PC-3 (cell line): ENCODE measurements at regions not wholly inside any gene's neighbourhood (a gene's known extent, or its start where the extent isn't known, plus 50 kb on each side); places are given as distances from the start of the nearest gene placed in this dataset.
"Not testable (repeated sequence)": the region's sequence is repeated elsewhere in the genome, so short reads cannot be mapped to it uniquely, and the experiment has no call there.

ENCODE experiments used
- ATAC-seq: fragments of 200-7000 bp; cut with Tn5 transposase; 2 replicates; pipeline ENCODE4 v1.9.1; 2020; ENCODE audit warnings: mild to moderate bottlenecking, moderate library complexity
- BruUV-seq: library from RNA; stranded (reverse); fragments of 400-500 nt; replicated peaks from 2 replicates; lab custom pipeline; 2021; lab: Mats Ljungman, UMichigan
- CTCF ChIA-PET: fragments of 300-600 bp; sonication (Branson Sonifier 250); formaldehyde crosslinking; loops from one replicate; lab custom pipeline; 2022; ENCODE audit warnings: antibody characterized with exemption; lab: Charles Lee
- POLR2A ChIA-PET: fragments of 300-600 bp; sonication (Branson Sonifier 250); formaldehyde crosslinking; loops from one replicate; lab custom pipeline; 2022; ENCODE audit warnings: antibody characterized with exemption; ENCODE audit not compliant: unreplicated experiment; lab: Charles Lee
- DNase-seq: peaks from one replicate; pipeline ENCODE4 v3.0.0-alpha.2; 2015
- H2AFZ ChIP-seq: fragments of 300-600 bp; sonication (generic); 2 replicates; pipeline ENCODE4 v1.6.0; 2016; ENCODE audit warnings: antibody characterized with exemption, low read length
- H3F3A ChIP-seq: fragments of 300-600 bp; sonication (generic); one replicate; pipeline ENCODE4 v1.6.0; 2017; ENCODE audit warnings: antibody characterized with exemption, low read length, control low read depth, mild to moderate bottlenecking; ENCODE audit not compliant: unreplicated experiment
- H3K27ac ChIP-seq: fragments of 300-600 bp; sonication (generic); 2 replicates; pipeline ENCODE4 v1.5.1; 2016; ENCODE audit warnings: mild to moderate bottlenecking, low read length
- H3K27me3 ChIP-seq: fragments of 300-600 bp; sonication (generic); 2 replicates; pipeline ENCODE4 v1.6.1; 2016; ENCODE audit warnings: low read length, mixed read lengths
- H3K36me3 ChIP-seq: fragments of 300-600 bp; sonication (generic); 2 replicates; pipeline ENCODE4 v1.6.1; 2016; ENCODE audit warnings: low read depth, mixed run types, low read length, mixed read lengths
- H3K4me1 ChIP-seq: fragments of 300-600 bp; sonication (generic); 2 replicates; pipeline ENCODE4 v1.5.1; 2016; ENCODE audit warnings: low read length; ENCODE audit not compliant: insufficient read depth
- H3K4me2 ChIP-seq: fragments of 300-600 bp; sonication (generic); 2 replicates; pipeline ENCODE4 v1.6.0; 2016; ENCODE audit warnings: low read length
- H3K4me3 ChIP-seq: fragments of 300-600 bp; sonication (generic); 2 replicates; pipeline ENCODE4 v1.5.1; 2016; ENCODE audit warnings: mild to moderate bottlenecking, low read length, mixed read lengths
- H3K79me2 ChIP-seq: fragments of 300-600 bp; sonication (generic); 2 replicates; pipeline ENCODE4 v1.6.1; 2017; ENCODE audit warnings: low read length, mixed read lengths
- H3K9ac ChIP-seq: fragments of 300-600 bp; sonication (generic); 2 replicates; pipeline ENCODE4 v1.6.0; 2016; ENCODE audit warnings: mild to moderate bottlenecking, low read length
- H3K9me2 ChIP-seq: fragments of 300-600 bp; sonication (generic); replicated peaks from 2 replicates; pipeline ENCODE4 v1.6.1; 2016; ENCODE audit warnings: mixed run types, low read length, mixed read lengths
- H3K9me3 ChIP-seq: fragments of 300-600 bp; sonication (generic); 2 replicates; pipeline ENCODE4 v1.6.1; 2016; ENCODE audit warnings: low read length, mixed read lengths
- H4K20me1 ChIP-seq: fragments of 300-600 bp; sonication (generic); 2 replicates; pipeline ENCODE4 v1.6.1; 2016; ENCODE audit warnings: low read length, mixed read lengths
- intact Hi-C: fragments of 100-400 bp; cut with micrococcal nuclease; formaldehyde crosslinking; loops from 2 replicates; pipeline ENCODE4 v1.9.0; 2023

- H4K20me1 ChIP-seq, H3K79me2 ChIP-seq, H3K27me3 ChIP-seq, H3K4me2 ChIP-seq, POLR2A ChIA-PET, BruUV-seq, CTCF ChIA-PET, H3K36me3 ChIP-seq, DNase-seq, H3K9ac ChIP-seq, H2AFZ ChIP-seq, intact Hi-C loops, H3K9me3 ChIP-seq, H3F3A ChIP-seq, H3K4me1 ChIP-seq, H3K9me2 ChIP-seq, H3K27ac ChIP-seq, H3K4me3 ChIP-seq: not testable (repeated sequence)
- ATAC-seq, result peak; percentile 93
These were observed 140.8 kb downstream of the SPATA31A1 start for GRCh38 chr9:39496248-39496647.

- H2AFZ ChIP-seq, H3K27me3 ChIP-seq, H3K4me3 ChIP-seq, ATAC-seq, H3K79me2 ChIP-seq, BruUV-seq, H3K27ac ChIP-seq, POLR2A ChIA-PET, H3K9ac ChIP-seq, CTCF ChIA-PET, H3K9me3 ChIP-seq, DNase-seq, intact Hi-C loops, H3F3A ChIP-seq, H3K9me2 ChIP-seq, H4K20me1 ChIP-seq, H3K36me3 ChIP-seq, H3K4me1 ChIP-seq, H3K4me2 ChIP-seq: not testable (repeated sequence)
These were observed 147.7 kb downstream of the SPATA31A1 start for GRCh38 chr9:39503178-39503577.

GRCh38 chr9:39527387-39528029 is 172.0 kb downstream of the SPATA31A1 start:
- CTCF ChIA-PET, POLR2A ChIA-PET, H3K4me3 ChIP-seq: not testable (repeated sequence)

GRCh38 chr9:39532597-39532996 is 177.1 kb downstream of the SPATA31A1 start:
- H3K4me2 ChIP-seq, H3K4me3 ChIP-seq, intact Hi-C loops, ATAC-seq, H2AFZ ChIP-seq, H3F3A ChIP-seq, H3K4me1 ChIP-seq, BruUV-seq, H3K27ac ChIP-seq, H3K9me2 ChIP-seq, H3K36me3 ChIP-seq, H4K20me1 ChIP-seq, H3K9ac ChIP-seq, H3K27me3 ChIP-seq, CTCF ChIA-PET, POLR2A ChIA-PET, H3K79me2 ChIP-seq, DNase-seq, H3K9me3 ChIP-seq: not testable (repeated sequence)

More at GRCh38 chr9:39527387-39528029, 172.0 kb downstream of the SPATA31A1 start:
- H3K9me3 ChIP-seq, H3K9me2 ChIP-seq, H3K9ac ChIP-seq, BruUV-seq, intact Hi-C loops, DNase-seq, H3K27me3 ChIP-seq, H3F3A ChIP-seq, H3K27ac ChIP-seq, H2AFZ ChIP-seq, H3K79me2 ChIP-seq, H4K20me1 ChIP-seq, H3K4me2 ChIP-seq, H3K4me1 ChIP-seq, H3K36me3 ChIP-seq: not testable (repeated sequence)
- peak; percentile 62 for ATAC-seq

- H3K27me3 ChIP-seq, H3K36me3 ChIP-seq, POLR2A ChIA-PET, H3K27ac ChIP-seq, intact Hi-C loops, H3K4me3 ChIP-seq, H3K79me2 ChIP-seq, H4K20me1 ChIP-seq, H3F3A ChIP-seq, H3K9me2 ChIP-seq, H3K4me1 ChIP-seq, H3K4me2 ChIP-seq, H2AFZ ChIP-seq, CTCF ChIA-PET, ATAC-seq, H3K9me3 ChIP-seq, BruUV-seq, H3K9ac ChIP-seq, DNase-seq: not testable (repeated sequence)
These were observed 177.7 kb downstream of the SPATA31A1 start for GRCh38 chr9:39533001-39533762.

- ATAC-seq, BruUV-seq: not testable (repeated sequence)
These were observed 178.5 kb downstream of the SPATA31A1 start for GRCh38 chr9:39533763-39534548.

More at GRCh38 chr9:39533763-39534548, 178.5 kb downstream of the SPATA31A1 start:
- H2AFZ ChIP-seq, H3K9me2 ChIP-seq, H3K79me2 ChIP-seq, H3K4me1 ChIP-seq, CTCF ChIA-PET, DNase-seq, H3K9ac ChIP-seq, H3K27me3 ChIP-seq, H3K36me3 ChIP-seq, H3F3A ChIP-seq, H3K4me3 ChIP-seq, H3K4me2 ChIP-seq, POLR2A ChIA-PET, intact Hi-C loops, H3K9me3 ChIP-seq, H3K27ac ChIP-seq, H4K20me1 ChIP-seq: not testable (repeated sequence)
